NB4 (cell line): ENCODE measurements at regions not wholly inside any gene's neighbourhood (a gene's known extent, or its start where the extent isn't known, plus 50 kb on each side); places are given as distances from the start of the nearest gene placed in this dataset.

ENCODE experiments used
- DNase-seq: peaks from one replicate; pipeline ENCODE4 v3.0.0; 2010; ENCODE audit warnings: low read depth
- H3K4me3 ChIP-seq: one replicate; pipeline ENCODE4 v1.5.1; 2011; ENCODE audit warnings: mild to moderate bottlenecking, low read depth, low read length, moderate library complexity
- MYC ChIP-seq: IDR thresholded peaks from 2 replicates; pipeline ENCODE4 v1.6.1; 2011; ENCODE audit warnings: low read depth, low read length
- POLR2A ChIP-seq: IDR thresholded peaks from 2 replicates; pipeline ENCODE4 v1.6.1; 2011; ENCODE audit warnings: mild to moderate bottlenecking; ENCODE audit not compliant: insufficient read length; ENCODE audit errors: extremely low read depth
- TF ChIP-seq, protein P1 (sequence below): IDR thresholded peaks from 2 replicates; pipeline ENCODE4 v1.6.1; 2011; ENCODE audit warnings: low read depth, low read length
- TF ChIP-seq, protein P2 (sequence below): IDR thresholded peaks from one replicate; pipeline ENCODE4 v1.5.1; 2012; ENCODE audit warnings: low read depth, low read length

DNA sequence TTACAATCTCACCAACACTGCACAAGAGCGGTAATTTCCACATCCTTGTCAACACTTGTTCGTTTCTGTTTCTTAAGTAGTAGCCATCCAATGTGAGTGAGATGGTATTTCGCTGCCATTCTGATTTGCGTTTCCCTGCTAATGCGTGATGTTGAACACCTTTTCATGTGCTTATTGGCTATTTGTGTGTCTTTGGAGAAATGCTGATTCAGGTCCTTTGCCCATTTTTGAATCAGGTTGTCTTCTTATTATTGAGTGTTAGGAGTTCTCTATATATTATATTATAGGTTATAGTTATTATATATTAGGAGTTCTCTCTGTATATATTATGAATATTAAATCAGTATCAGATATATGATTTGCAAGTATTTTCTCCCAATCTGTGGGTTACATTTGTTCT, 59.9 kb upstream of the IRX4 start:
- TF ChIP-seq, protein P1, sequence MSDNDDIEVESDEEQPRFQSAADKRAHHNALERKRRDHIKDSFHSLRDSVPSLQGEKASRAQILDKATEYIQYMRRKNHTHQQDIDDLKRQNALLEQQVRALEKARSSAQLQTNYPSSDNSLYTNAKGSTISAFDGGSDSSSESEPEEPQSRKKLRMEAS: no peak
- TF ChIP-seq, protein P2, sequence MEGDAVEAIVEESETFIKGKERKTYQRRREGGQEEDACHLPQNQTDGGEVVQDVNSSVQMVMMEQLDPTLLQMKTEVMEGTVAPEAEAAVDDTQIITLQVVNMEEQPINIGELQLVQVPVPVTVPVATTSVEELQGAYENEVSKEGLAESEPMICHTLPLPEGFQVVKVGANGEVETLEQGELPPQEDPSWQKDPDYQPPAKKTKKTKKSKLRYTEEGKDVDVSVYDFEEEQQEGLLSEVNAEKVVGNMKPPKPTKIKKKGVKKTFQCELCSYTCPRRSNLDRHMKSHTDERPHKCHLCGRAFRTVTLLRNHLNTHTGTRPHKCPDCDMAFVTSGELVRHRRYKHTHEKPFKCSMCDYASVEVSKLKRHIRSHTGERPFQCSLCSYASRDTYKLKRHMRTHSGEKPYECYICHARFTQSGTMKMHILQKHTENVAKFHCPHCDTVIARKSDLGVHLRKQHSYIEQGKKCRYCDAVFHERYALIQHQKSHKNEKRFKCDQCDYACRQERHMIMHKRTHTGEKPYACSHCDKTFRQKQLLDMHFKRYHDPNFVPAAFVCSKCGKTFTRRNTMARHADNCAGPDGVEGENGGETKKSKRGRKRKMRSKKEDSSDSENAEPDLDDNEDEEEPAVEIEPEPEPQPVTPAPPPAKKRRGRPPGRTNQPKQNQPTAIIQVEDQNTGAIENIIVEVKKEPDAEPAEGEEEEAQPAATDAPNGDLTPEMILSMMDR: no peak
- TF ChIP-seq POLR2A: no peak
- no peak for DNase-seq

DNA sequence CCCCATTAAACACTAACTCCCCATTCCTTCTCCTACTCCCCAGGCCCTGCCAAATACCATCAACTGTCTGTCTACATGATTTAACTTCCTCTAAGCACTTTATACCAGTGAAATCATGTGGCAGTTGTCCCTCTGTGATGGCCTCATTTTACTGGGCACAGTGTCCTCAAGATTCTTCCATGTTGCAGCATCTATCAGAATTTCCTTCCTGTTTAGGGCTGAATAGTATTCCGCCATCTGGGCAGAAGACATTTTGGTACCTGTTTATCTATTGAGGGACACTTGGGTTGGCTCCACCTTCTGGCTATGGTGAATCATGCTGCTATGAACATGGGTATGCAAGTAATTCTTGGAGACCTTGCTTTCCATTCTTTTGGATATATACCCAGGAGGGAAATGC, 59.4 kb upstream of the IRX4 start:
- no peak for DNase-seq
- TF ChIP-seq MYC: no peak
- TF ChIP-seq, protein P2: no peak
- no peak for TF ChIP-seq POLR2A
- TF ChIP-seq, protein P1: no peak
- no peak overlapping the region for H3K4me3 ChIP-seq

More for the DNA sequence above, 59.9 kb upstream of the IRX4 start:
- H3K4me3 ChIP-seq: no peak overlapping the region

DNA sequence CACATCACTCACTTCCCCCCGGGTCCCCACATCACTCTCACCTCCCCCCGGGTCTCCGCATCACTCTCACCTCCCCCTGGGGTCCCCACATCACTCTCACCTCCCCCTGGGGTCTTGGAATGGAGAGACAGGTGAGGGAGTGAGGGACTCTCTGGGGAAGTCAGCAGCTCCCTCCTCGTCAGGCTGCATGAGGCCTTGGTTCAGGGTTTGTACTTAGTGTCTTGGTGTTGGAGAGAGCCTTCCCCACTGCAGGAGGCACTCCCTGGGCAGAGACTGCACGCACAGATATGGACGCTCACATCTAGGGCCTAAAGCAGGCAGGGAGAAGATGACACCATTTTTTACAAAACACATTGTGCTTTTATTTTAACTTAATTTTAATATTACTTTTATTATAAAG, 56.5 kb upstream of the IRX4 start:
- TF ChIP-seq MYC: no peak
- no peak for TF ChIP-seq POLR2A
- TF ChIP-seq, protein P1: no peak
- TF ChIP-seq, protein P2: no peak
- no peak overlapping the region for H3K4me3 ChIP-seq
- no peak for DNase-seq

DNA sequence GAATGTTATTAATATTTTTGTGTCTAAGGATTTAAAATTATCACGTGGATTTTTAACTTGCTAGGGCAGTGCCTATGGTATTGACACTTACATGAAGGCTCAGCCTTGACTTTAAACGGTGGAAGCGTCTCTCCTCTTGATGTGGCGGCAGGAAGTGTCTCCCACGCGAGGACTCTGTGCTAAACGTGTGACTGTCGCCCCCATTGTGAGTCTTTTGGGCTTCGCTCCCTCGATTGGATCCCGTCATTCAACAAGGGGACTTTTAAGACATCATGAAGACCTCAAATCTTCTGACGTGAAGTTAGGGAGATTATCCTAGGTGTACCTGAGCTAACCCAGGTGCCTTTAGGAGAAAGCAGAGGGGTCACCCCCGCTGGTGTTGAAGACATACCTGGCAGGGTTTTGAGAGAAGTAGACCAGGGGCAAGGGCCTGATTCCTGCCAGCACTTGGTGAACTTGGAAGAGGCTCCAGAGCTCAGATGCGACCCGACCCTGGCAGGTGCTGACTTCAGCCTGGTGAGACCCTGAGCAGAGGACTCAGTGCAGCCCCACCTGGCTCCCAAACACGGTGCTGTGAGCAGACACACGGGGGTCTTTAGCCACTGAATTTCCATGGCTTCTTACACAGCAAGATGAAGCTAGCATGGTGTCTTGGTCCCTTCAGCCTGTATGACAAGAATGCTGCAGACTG, 55.7 kb upstream of the IRX4 start:
- no peak for TF ChIP-seq MYC
- no peak overlapping the region for H3K4me3 ChIP-seq
- no peak for DNase-seq

DNA sequence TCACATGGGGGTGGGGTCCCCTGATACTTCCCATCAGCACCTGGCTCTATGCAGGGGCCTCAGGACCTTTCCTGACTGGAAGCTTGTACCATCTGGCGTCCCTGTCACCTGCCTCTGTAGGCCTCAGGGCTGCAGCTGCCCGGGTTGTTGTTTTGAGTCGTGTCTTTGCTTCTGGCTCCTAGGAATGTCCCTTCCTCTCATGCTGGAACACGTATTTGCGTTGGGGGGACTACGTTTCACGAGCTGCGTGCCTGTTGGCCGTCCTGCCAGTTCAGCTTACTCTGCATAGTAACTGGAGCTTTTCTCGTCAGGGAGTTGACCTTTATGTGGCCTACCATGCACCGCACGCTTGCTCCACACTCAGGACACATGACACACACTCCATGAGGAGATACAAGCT, 54.9 kb upstream of the IRX4 start:
- TF ChIP-seq MYC (no peak), POLR2A (no peak)
- TF ChIP-seq, protein P2: no peak
- TF ChIP-seq, protein P1: no peak
- DNase-seq: no peak
- no peak overlapping the region for H3K4me3 ChIP-seq

DNA sequence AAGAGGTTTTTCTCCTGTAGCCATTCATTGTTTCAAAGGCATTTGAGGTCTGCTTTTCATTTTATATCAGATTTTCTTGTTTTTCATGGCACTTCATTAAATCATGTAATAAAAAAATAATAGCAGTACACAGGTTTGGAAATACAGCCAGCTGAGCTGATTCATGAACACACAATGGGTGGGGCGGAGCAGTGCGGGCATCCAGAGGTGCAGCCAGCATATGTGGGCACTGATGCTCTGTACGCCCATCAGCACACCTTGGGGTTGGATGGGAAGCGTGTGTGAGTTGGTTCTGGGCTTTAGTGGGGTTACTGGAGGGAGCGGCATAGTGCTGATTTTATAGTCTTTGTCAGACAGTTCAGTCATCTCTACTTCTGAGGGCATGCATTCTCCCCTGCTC, 54.2 kb upstream of the IRX4 start:
- no peak for DNase-seq
- no peak for TF ChIP-seq POLR2A
- TF ChIP-seq, protein P2: no peak
- no peak for TF ChIP-seq MYC
- TF ChIP-seq, protein P1: no peak
- no peak overlapping the region for H3K4me3 ChIP-seq
